Fibroblast of villous mesenchyme (primary cell): ENCODE measurements at regions not wholly inside any gene's neighbourhood (a gene's known extent, or its start where the extent isn't known, plus 50 kb on each side); places are given as distances from the start of the nearest gene placed in this dataset.
A peak's percentile ranks its signal among the peaks of the same experiment; 100 is the strongest.
"Not testable (repeated sequence)": the region's sequence is repeated elsewhere in the genome, so short reads cannot be mapped to it uniquely, and the experiment has no call there.

Experiments
- DNase-seq: peaks from one replicate; pipeline ENCODE4 v3.0.0-alpha.2; 2010; ENCODE audit warnings: low read depth
- H3K4me3 ChIP-seq: 2 replicates; pipeline ENCODE4 v1.5.1; 2011; ENCODE audit warnings: low read depth, mild to moderate bottlenecking, low read length
- TF ChIP-seq, protein P1 (sequence below): IDR thresholded peaks from 2 replicates; pipeline ENCODE4 v1.5.1; 2012; ENCODE audit warnings: low read depth, mild to moderate bottlenecking, low read length; ENCODE audit not compliant: insufficient read depth

GRCh38 chr13:107625648-107626047 is 589.7 kb downstream of the LIG4 start:
- no peak for DNase-seq
- TF ChIP-seq, protein P1, sequence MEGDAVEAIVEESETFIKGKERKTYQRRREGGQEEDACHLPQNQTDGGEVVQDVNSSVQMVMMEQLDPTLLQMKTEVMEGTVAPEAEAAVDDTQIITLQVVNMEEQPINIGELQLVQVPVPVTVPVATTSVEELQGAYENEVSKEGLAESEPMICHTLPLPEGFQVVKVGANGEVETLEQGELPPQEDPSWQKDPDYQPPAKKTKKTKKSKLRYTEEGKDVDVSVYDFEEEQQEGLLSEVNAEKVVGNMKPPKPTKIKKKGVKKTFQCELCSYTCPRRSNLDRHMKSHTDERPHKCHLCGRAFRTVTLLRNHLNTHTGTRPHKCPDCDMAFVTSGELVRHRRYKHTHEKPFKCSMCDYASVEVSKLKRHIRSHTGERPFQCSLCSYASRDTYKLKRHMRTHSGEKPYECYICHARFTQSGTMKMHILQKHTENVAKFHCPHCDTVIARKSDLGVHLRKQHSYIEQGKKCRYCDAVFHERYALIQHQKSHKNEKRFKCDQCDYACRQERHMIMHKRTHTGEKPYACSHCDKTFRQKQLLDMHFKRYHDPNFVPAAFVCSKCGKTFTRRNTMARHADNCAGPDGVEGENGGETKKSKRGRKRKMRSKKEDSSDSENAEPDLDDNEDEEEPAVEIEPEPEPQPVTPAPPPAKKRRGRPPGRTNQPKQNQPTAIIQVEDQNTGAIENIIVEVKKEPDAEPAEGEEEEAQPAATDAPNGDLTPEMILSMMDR: no peak
- no peak overlapping the region for H3K4me3 ChIP-seq

GRCh38 chr13:107617527-107617926 is 597.8 kb downstream of the LIG4 start:
- H3K4me3 ChIP-seq: no peak overlapping the region
- DNase-seq: no peak
- TF ChIP-seq, protein P1: no peak

DNA sequence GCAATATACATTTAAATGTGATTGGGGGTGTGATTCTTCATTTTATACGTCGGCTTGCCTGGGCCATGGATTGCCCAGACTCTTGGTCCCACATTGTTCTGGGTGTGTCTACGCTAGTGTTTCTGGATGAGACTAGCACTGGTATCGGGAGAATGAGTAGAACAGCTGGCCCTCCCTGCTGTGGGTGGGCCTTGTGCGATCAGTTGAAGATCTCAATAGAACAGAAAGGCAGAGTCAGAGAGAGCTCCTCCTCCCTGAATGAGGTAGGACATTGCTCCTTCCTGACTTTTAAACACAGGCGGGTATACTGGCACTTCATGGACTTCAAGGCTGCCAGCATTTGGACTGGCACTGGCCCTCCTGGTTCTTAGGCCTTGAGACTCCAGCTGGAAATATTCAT is 603.0 kb downstream of the LIG4 start:
- DNase-seq: no peak
- H3K4me3 ChIP-seq: no peak overlapping the region
- TF ChIP-seq, protein P1: no peak

GRCh38 chr13:107608736-107609135 is 606.6 kb downstream of the LIG4 start:
- TF ChIP-seq, protein P1: no peak
- DNase-seq: no peak
- no peak overlapping the region for H3K4me3 ChIP-seq

- DNase-seq: peak; percentile 2
- H3K4me3 ChIP-seq: no peak overlapping the region
- TF ChIP-seq, protein P1: no peak
These were observed 614.4 kb downstream of the LIG4 start for GRCh38 chr13:107600971-107601370.

DNA sequence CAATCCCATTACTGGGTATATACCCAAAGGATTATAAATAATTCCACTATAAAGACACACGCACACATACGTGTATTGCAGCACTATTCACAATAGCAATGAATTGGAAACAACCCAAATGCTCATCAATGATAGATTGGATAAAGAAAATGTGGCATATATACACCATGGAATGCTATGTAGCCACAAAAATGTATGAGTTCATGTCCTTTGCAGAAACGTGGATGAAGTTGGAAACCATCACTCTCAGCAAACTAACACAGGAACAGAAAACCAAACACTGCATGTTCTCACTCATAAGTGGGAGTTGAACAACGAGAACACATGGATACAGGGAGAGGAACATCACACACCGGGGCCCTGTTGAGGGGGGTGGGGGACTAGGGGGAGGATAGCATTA is 619.0 kb downstream of the LIG4 start:
- DNase-seq, H3K4me3 ChIP-seq: not testable (repeated sequence)

GRCh38 chr13:107590556-107590955 is 624.8 kb downstream of the LIG4 start:
- no peak overlapping the region for H3K4me3 ChIP-seq
- DNase-seq: no peak
- TF ChIP-seq, protein P1: no peak

GRCh38 chr13:107587681-107588080 is 627.7 kb downstream of the LIG4 start:
- DNase-seq: no peak
- H3K4me3 ChIP-seq: no peak overlapping the region
- TF ChIP-seq, protein P1: no peak
